Activated CD4-positive, alpha-beta T cell treated with anti-CD3 and anti-CD28 coated beads, Interleukin-2, amount 50 U/mL, for 48 hours (primary cell): ENCODE measurements at regions not wholly inside any gene's neighbourhood (a gene's known extent, or its start where the extent isn't known, plus 50 kb on each side); places are given as distances from the start of the nearest gene placed in this dataset.
"Not testable (repeated sequence)": the region's sequence is repeated elsewhere in the genome, so short reads cannot be mapped to it uniquely, and the experiment has no call there.

Source experiments
- DNase-seq, 2 experiments: peaks; one replicate each; pipeline ENCODE4 v3.0.0-alpha.2; 2020

GRCh38 chr7:12007576-12007975 lies 175.6 kb upstream of the THSD7A start:
- DNase-seq, result no peak

DNA sequence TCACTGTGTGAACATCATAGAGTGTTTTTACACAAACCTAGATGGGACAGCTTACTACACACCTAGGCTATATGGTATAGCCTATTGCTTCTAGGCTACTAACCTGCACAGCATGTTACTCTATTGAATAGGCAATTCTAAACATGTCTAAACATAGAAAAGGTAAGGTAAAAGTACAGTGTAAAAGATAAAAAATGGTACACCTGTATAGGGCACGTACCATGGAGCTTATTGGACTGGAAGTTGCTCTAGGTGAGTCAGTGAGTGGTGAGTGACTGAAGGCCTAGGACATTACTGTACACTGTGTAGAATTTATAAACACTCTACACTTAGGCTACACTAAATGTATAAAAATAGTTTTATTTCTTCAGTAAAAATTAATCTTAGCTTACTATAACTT lies 182.0 kb upstream of the THSD7A start:
- DNase-seq, result no peak

DNA sequence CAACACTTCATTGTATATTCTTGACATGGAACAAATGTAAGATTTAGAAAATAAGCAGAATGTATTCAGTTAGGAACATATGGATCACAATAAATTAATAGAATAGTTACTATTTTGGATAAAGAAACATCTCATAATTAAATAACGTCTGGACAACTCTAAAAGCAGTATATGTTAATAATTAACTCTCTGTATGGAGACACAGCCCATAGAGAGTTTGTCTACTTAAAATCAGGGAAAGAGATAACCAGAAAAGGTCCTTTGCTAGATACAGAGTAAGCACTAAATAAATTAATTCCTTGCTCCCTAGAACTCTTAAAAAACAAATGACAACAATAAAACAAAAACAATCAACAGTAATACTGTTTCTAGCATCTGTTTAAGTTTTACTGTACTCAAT lies 184.4 kb upstream of the THSD7A start:
- DNase-seq, result no peak

- no peak for DNase-seq
Measured at GRCh38 chr7:12017046-12017445, 185.0 kb upstream of the THSD7A start.

DNA sequence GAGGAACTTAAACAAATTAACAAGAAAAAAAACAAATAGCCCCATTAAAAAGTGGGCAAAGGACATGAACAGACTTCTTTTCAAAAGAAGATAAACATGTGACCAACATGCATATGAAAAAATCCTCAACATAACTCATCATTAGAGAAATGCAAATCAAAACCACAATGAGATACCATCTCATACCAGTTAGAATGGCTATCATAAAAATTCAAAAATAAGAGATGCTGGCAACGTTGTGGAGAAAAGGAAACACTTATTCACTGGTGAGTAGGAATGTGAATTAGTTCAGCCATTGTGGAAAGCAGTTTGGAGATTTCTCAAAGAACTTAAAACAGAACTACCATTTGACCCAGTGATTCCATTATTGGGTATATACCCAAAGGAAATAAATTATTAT lies 189.1 kb upstream of the TMEM106B start:
- DNase-seq, result not testable (repeated sequence)

DNA sequence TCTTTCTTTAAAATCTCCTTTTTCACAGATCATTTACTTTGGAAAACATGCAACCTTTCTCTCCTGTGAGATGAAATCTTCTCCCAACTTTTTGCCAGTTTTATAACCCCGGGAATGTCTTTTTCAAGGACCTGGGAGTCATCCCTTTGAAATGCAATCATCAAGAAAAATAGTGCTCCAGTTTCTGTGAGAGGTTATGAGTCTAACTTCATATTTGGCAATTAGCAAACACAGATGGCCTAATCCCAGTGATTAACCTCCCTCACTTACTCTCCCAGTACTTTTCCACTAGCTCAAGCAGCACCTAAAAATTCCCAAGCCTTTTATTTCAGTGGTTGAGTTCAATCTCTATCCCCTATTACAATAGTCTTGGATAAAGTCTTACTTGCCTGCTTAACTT lies 185.8 kb upstream of the TMEM106B start:
- DNase-seq, result no peak

GRCh38 chr7:12028508-12028907 lies 182.6 kb upstream of the TMEM106B start:
- DNase-seq, result no peak

DNA sequence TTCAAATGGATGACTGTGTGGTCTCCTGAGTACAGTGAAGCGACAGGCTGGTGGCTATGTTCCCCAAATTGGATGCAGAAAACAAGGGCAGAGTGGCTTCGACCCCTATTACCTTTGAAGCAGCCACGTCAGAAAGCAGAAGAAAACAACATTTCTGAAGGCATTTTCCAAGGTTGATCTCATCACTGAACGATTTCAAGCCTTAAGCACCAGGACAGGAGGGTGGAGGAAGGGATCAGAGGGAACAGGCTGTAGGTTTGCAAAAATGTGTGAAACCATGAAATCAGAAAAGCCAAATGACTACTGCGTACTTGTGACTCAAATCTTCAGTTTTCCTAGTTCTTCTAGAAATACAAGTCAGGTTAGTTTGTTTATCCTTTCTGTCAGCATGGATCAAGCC lies 181.0 kb upstream of the TMEM106B start:
- DNase-seq, result no peak

GRCh38 chr7:12031186-12031585 lies 179.9 kb upstream of the TMEM106B start:
- DNase-seq, result no peak

- DNase-seq, result no peak
Measured at GRCh38 chr7:12031638-12032037, 179.5 kb upstream of the TMEM106B start.

DNA sequence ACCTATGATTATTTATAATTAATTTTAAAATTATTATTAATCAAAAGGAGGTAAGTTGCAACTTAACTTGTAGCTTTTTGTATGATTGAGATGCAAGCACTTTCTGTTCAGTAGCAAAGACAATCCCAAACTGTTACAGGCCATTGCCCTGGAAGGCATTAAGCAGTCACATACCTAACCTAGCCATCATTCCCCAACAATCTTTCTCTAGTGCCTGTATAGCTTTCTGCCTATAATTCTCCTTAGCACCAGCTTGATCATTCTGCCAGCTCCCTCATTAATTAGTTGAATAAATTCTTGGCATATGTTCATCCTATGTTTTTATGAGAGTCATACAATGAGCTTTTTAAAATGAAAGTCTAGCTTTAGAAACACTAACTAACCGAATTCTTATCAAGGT lies 178.9 kb upstream of the TMEM106B start:
- no peak for DNase-seq

GRCh38 chr7:12043457-12043856 lies 167.6 kb upstream of the TMEM106B start:
- DNase-seq, result not testable (repeated sequence)

DNA sequence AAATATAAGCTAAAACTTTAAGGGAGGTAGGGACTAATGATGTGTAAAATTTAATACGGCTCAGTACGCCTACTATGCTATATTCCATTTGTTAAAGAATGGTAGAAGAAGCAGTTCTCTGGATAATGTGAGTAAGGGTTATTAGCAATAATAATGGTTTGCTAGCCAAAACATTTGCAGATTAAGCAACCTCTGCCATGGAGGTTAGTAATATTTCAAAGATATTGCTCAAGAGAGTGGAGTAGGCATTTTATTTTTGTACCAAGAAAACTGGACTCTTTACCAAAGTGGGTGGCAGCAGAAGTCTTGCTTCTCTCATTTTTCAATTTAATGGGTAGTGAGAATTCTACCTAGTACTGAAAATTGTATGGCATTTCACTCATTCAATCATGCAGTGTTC lies 158.9 kb upstream of the TMEM106B start:
- no peak for DNase-seq

GRCh38 chr7:12053561-12053960 lies 157.5 kb upstream of the TMEM106B start:
- DNase-seq, result no peak

DNA sequence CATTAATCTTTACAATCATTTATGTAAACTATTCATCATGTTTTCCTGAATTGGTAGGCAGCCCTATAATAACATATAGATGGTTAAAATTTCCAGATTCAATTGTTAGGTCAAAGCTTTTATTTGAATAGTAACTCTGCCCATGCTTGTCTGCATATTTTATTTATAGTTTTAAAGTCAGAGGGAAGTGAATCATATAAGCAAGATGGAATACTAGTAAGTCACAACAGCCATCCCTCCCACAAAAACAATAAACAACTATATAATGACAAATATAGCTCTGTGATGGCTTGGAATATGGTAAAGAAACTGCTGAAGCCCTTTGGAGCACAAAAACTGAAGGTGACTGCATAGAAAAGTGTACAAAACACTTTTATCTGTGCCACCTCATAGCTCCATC lies 156.3 kb upstream of the TMEM106B start:
- no peak for DNase-seq

- DNase-seq, result no peak
Measured at GRCh38 chr7:12056381-12056780, 154.7 kb upstream of the TMEM106B start.

GRCh38 chr7:12056977-12057376 lies 154.1 kb upstream of the TMEM106B start:
- DNase-seq, result no peak

DNA sequence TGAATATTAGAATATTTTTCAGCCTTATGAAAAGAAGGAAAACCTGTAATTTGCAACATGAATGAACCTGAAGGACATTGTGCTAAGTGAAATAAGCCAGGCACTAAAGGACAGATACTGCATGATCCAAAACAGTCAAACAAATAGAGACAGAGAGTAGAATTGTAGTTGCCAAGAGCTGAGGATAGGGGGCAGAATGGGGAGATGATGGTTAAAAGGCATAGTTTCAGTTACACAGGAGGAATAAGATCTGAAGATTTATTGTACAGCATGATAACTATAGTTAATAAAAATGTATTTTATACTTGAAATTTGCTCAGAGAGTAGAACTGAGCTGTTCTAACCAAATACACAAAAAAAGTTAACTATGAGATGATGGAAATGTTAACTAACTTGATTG lies 149.0 kb upstream of the TMEM106B start:
- DNase-seq, result no peak

DNA sequence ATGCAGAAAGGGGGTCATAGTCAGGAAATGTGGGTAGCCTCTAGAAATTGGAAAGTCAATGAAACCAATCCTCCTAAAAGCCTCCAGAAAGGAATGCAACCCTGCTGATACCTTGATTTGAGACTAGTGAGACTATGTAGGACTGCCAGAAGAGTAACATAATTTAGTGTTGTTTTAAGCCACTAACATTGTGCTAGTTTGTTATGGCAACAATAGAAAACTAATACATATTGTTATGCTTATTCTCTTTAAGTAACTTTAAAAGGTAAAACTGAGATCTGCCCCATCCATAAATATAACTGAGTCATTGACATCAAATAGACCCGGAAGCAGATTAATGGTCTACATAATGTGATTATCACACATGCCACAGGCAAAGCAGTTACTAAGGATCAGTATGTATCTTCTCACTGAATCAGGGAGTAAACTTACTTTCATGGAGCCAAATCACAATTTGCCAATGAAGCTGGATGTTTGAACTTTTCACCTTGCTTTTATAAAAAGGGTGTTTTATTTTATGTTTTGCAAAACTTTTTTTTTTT lies 146.4 kb upstream of the TMEM106B start:
- DNase-seq, result no peak

DNA sequence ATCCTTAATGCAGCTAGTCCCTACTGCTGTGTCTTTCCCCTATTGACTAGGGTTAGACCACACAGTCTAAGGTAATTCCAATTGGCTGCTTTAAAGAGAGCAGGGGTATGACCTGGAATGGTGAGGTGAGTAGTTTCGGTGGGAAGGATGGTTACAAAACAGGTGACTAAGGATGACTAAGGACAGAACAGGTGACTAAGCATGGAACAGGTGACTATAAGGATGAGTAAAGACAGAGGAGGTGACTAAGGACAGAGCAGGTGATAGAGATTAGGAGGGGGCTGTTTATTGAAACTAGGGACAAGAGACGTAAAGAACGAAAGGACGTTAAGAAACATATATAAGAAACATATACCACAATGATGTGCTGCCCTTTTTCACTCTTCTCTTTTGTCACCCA lies 145.1 kb upstream of the TMEM106B start:
- DNase-seq, result no peak

GRCh38 chr7:12066521-12066920 lies 144.6 kb upstream of the TMEM106B start:
- no peak for DNase-seq

- peak; percentile 51 to 63 for DNase-seq
Measured at GRCh38 chr7:12067156-12067831, 143.8 kb upstream of the TMEM106B start.

DNA sequence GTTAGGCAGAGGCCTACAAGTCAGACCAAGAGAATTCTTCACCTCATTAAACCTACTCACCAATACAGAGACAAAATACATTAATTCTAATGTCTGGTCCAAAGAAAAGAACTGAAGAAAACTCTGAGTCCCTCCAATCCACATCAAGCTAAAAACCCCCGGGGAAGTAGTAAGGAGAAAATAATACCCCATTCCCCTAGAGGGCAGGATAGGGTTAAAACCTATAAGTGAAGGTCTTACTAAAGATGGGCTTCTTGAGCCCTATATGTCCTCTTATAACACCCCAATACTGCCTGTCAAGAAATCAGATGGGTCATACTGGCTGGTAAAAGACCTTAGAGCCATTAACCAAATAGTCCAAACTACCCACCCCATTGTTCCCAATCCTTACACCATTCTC lies 141.3 kb upstream of the TMEM106B start:
- no peak for DNase-seq

DNA sequence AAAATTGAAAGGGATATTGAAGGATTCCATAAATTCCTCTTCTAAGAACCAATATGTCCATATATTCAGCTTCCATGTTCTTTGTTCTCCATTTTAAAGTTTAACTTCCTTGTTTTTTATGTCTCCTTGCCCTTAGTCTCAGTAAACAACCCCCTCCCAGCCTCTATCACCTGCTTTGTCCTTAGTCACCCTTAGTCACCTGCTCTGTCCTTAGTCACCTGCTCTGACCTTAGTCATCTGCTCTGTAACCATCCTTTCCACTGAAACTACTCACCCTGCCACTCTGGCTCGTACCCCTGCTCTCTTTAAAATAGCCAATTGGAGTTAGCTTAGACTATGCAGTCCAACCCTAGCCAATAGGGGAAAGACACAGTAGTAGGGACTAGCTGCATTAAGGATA lies 136.2 kb upstream of the TMEM106B start:
- DNase-seq, result no peak

DNA sequence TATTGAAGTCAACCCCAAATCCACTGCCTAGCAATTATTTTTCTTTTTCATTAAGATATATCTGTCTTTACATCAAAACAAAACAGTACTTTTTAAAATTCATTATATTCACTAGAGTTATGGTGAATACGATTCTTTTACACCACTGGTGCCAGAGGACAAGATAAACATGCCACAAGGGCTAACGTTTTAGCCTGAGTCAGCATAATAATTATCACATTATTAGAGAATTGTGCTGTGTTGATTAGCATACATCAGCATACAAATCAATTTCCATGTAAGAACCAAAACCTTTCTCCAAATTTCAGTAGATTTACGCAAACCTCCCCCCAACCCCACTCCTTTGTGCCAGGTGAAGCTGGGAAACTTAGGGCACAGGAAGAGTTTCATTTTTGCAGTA lies 131.1 kb upstream of the TMEM106B start:
- no peak for DNase-seq
